ENCODE measurements at regions not wholly inside any gene's neighbourhood (a gene's known extent, or its start where the extent isn't known, plus 50 kb on each side); places are given as distances from the start of the nearest gene placed in this dataset.

GRCh38 chr15:93305306-93305705 lies 216.3 kb upstream of the RGMA start:
- no peak for DNase-seq

GRCh38 chr15:93302080-93302765 lies 213.2 kb upstream of the RGMA start:
- no peak for DNase-seq

GRCh38 chr15:93300796-93301195 lies 211.8 kb upstream of the RGMA start:
- no peak for DNase-seq

GRCh38 chr15:93299675-93300074 lies 210.7 kb upstream of the RGMA start:
- DNase-seq, result no peak

GRCh38 chr15:93298901-93299300 lies 209.9 kb upstream of the RGMA start:
- DNase-seq, result no peak

- DNase-seq, result no peak
Observed at GRCh38 chr15:93296759-93297500, 207.9 kb upstream of the RGMA start.

GRCh38 chr15:93294896-93295295 lies 205.9 kb upstream of the RGMA start:
- DNase-seq, result no peak

- no peak for DNase-seq
Observed at GRCh38 chr15:93294066-93294465, 205.1 kb upstream of the RGMA start.

- no peak for DNase-seq
Observed at GRCh38 chr15:93291380-93291779, 202.4 kb upstream of the RGMA start.

GRCh38 chr15:93290618-93290946 lies 201.6 kb upstream of the RGMA start:
- no peak for DNase-seq

- DNase-seq, result no peak
Observed at GRCh38 chr15:93289941-93290617, 201.1 kb upstream of the RGMA start.

GRCh38 chr15:93288728-93289294 lies 199.8 kb upstream of the RGMA start:
- DNase-seq, result no peak

- peak; percentile 63 for DNase-seq
Observed at GRCh38 chr15:93286446-93286845, 197.4 kb upstream of the RGMA start.

- no peak for DNase-seq
Observed at GRCh38 chr15:93283854-93284253, 194.8 kb upstream of the RGMA start.

- no peak for DNase-seq
Observed at GRCh38 chr15:93282808-93283207, 193.8 kb upstream of the RGMA start.

- no peak for DNase-seq
Observed at GRCh38 chr15:93278783-93279182, 189.8 kb upstream of the RGMA start.

- DNase-seq, result no peak
Observed at GRCh38 chr15:93278006-93278405, 189.0 kb upstream of the RGMA start.

GRCh38 chr15:93274257-93274656 lies 185.2 kb upstream of the RGMA start:
- DNase-seq, result no peak

- DNase-seq, result no peak
Observed at GRCh38 chr15:93271871-93272270, 182.9 kb upstream of the RGMA start.

GRCh38 chr15:93270937-93271467 lies 182.0 kb upstream of the RGMA start:
- DNase-seq, result no peak

- no peak for DNase-seq
Observed at GRCh38 chr15:93268066-93268465, 179.1 kb upstream of the RGMA start.

GRCh38 chr15:93266291-93266690 lies 177.3 kb upstream of the RGMA start:
- DNase-seq, result no peak

GRCh38 chr15:93265111-93265556 lies 176.1 kb upstream of the RGMA start:
- peak; percentile 92 for DNase-seq

Measured in fibroblast of skin of scalp (primary cell).